ENCODE measurements at regions not wholly inside any gene's neighbourhood (a gene's known extent, or its start where the extent isn't known, plus 50 kb on each side); places are given as distances from the start of the nearest gene placed in this dataset.

- Histone ChIP-seq H2BK120ac (ENCODE audit: low read depth, low read length, poor library complexity, severe bottlenecking) (no peak overlapping the region), H3K18ac (ENCODE audit: insufficient read length, low read depth, low read length) (no peak overlapping the region), H3K27me3 (ENCODE audit: insufficient read depth, low read length) (no peaks in the 10 kb centered on the region; the same call in none of the 2 replicates), H2BK5ac (ENCODE audit: insufficient read length, low read length) (no peak overlapping the region), H3K4me2 (ENCODE audit: insufficient read depth, insufficient read length, low read length) (no peak overlapping the region), H3T11ph (ENCODE audit: low read length) (no peak overlapping the region), H2BK15ac (ENCODE audit: low read depth, low read length) (no peak overlapping the region), H3K23me2 (ENCODE audit: insufficient read length, low read depth, low read length, poor library complexity, severe bottlenecking) (no peaks in the 10 kb centered on the region), H2BK12ac (ENCODE audit: insufficient read length, low read depth, low read length) (no peak overlapping the region), H3K79me2 (ENCODE audit: insufficient read depth, low read length) (no peaks in the 10 kb centered on the region), H3K79me1 (ENCODE audit: insufficient read depth, low read depth, low read length, poor library complexity, severe bottlenecking) (no peaks in the 10 kb centered on the region), H4K5ac (ENCODE audit: insufficient read length, low read depth, low read length) (no peak overlapping the region), H3K9ac (ENCODE audit: extremely low read depth, insufficient read length, low read length) (no peak overlapping the region), H2BK20ac (ENCODE audit: low read depth, low read length, poor library complexity, severe bottlenecking) (no peak overlapping the region), H2AFZ (ENCODE audit: low read length) (no peak overlapping the region), H4K8ac (replicated peaks; ENCODE audit: insufficient read length, low read depth, low read length) (no peak overlapping the region), H3K4me1 (ENCODE audit: insufficient read depth, low read length) (no peaks in the 10 kb centered on the region), H2AK5ac (ENCODE audit: insufficient read length, low read length) (no peak overlapping the region), H4K20me1 (ENCODE audit: control insufficient read depth, insufficient read depth, insufficient read length) (no peaks in the 10 kb centered on the region), H4K91ac (ENCODE audit: insufficient read length, low read depth, low read length) (no peak overlapping the region), H3K27ac (ENCODE audit: insufficient read length, low read depth, low read length) (no peak overlapping the region), H3K14ac (ENCODE audit: insufficient read depth, low read length) (no peak overlapping the region; the same call in 1 of the 2 replicates), H3K56ac (ENCODE audit: insufficient read length, low read depth, low read length) (no peak overlapping the region), H3K4ac (ENCODE audit: low read depth, low read length) (no peak overlapping the region), H3K9me3 (ENCODE audit: control insufficient read depth, low read depth, low read length) (no peaks in the 10 kb centered on the region), H3K23ac (ENCODE audit: insufficient read length, low read depth, low read length) (no peak overlapping the region)
- WGBS (ENCODE audit: extremely low coverage, insufficient read length, low lambda C conversion rate), result no CpG with 5 or more reads among the region's 9 CpGs
- Mint-ChIP-seq H3K36me3 (ENCODE audit: insufficient read depth in 1 of 3, low read depth in 3 of 3) (no peaks in the 10 kb centered on the region), H3K27ac (no peak overlapping the region), H3K4me1 (no peaks in the 10 kb centered on the region; a peak in 1 of 4 replicates), H3K9me3 (no peaks in the 10 kb centered on the region; a peak in 1 of 5 replicates), H3K27me3 (ENCODE audit: low read depth) (peaks cover 9% of the 10 kb centered on the region), H3K4me3 (no peak overlapping the region)
- TF ChIP-seq CTCF (conservative IDR thresholded peaks at IDR 0.05), result no peak
- DNase-seq, result no peak
These were observed 138.0 kb upstream of the FSTL4 start for GRCh38 chr5:133750356-133750755.
